ENCODE measurements at regions not wholly inside any gene's neighbourhood (a gene's known extent, or its start where the extent isn't known, plus 50 kb on each side); places are given as distances from the start of the nearest gene placed in this dataset.

GRCh38 chr14:76948976-76949375 lies 79.5 kb downstream of the IRF2BPL start:
- no peak for DNase-seq (ENCODE audit: low read depth)

GRCh38 chr14:76948213-76948947 lies 80.1 kb downstream of the IRF2BPL start:
- no peak for DNase-seq (ENCODE audit: low read depth)

- DNase-seq (ENCODE audit: low read depth), result no peak
These were observed 80.7 kb downstream of the IRF2BPL start for GRCh38 chr14:76947838-76948184.

GRCh38 chr14:76947078-76947837 lies 81.2 kb downstream of the IRF2BPL start:
- DNase-seq (ENCODE audit: low read depth), result peak; percentile 56

- DNase-seq (ENCODE audit: low read depth), result no peak
These were observed 81.8 kb downstream of the IRF2BPL start for GRCh38 chr14:76946753-76947077.

GRCh38 chr14:76943072-76943471 lies 85.4 kb downstream of the IRF2BPL start:
- no peak for DNase-seq (ENCODE audit: low read depth)

GRCh38 chr14:76941946-76942805 lies 86.3 kb downstream of the IRF2BPL start:
- no peak for DNase-seq (ENCODE audit: low read depth)

- DNase-seq (ENCODE audit: low read depth), result no peak
These were observed 87.0 kb downstream of the IRF2BPL start for GRCh38 chr14:76941544-76941943.

- DNase-seq (ENCODE audit: low read depth), result no peak
These were observed 88.3 kb downstream of the IRF2BPL start for GRCh38 chr14:76940021-76940760.

GRCh38 chr14:76939015-76939742 lies 89.3 kb downstream of the IRF2BPL start:
- no peak for DNase-seq (ENCODE audit: low read depth)

- no peak for DNase-seq (ENCODE audit: low read depth)
These were observed 90.4 kb downstream of the IRF2BPL start for GRCh38 chr14:76938092-76938500.

GRCh38 chr14:76937181-76938091 lies 91.1 kb downstream of the IRF2BPL start:
- no peak for DNase-seq (ENCODE audit: low read depth)

- no peak for DNase-seq (ENCODE audit: low read depth)
These were observed 92.0 kb downstream of the IRF2BPL start for GRCh38 chr14:76936483-76936882.

GRCh38 chr14:76933515-76933914 lies 95.0 kb downstream of the IRF2BPL start:
- no peak for DNase-seq (ENCODE audit: low read depth)

- DNase-seq (ENCODE audit: low read depth), result no peak
These were observed 96.7 kb downstream of the IRF2BPL start for GRCh38 chr14:76931631-76932402.

GRCh38 chr14:76930549-76930948 lies 98.0 kb downstream of the IRF2BPL start:
- no peak for DNase-seq (ENCODE audit: low read depth)

GRCh38 chr14:76929927-76930326 lies 98.6 kb downstream of the IRF2BPL start:
- DNase-seq (ENCODE audit: low read depth), result no peak

GRCh38 chr14:76927971-76928700 lies 100.4 kb downstream of the IRF2BPL start:
- DNase-seq (ENCODE audit: low read depth), result no peak

All from CMK (cell line).